Keratinocyte (primary cell): ENCODE measurements at regions not wholly inside any gene's neighbourhood (a gene's known extent, or its start where the extent isn't known, plus 50 kb on each side); places are given as distances from the start of the nearest gene placed in this dataset.

Experiments
- EZH2 ChIP-seq: IDR thresholded peaks from one replicate; pipeline ENCODE4 v1.6.1; 2012; ENCODE audit warnings: inconsistent platforms, mild to moderate bottlenecking, low read length, moderate library complexity
- TF ChIP-seq, protein P1 (sequence below), 3 experiments: IDR thresholded peaks in 1 of 3; conservative IDR thresholded peaks in 1 of 3; optimal IDR thresholded peaks in 1 of 3; 2 replicates in 2 of 3; 3 replicates in 1 of 3; pipeline versions ENCODE3 to v1.5.1; 2011; ENCODE audit warnings: low read length in 3 of 3, mild to moderate bottlenecking in 3 of 3, moderate library complexity in 2 of 3, control low read depth in 1 of 3, inconsistent platforms in 1 of 3; ENCODE audit not compliant: insufficient read depth in 2 of 3; ENCODE audit errors: extremely low read depth in 1 of 3

GRCh38 chr13:83414393-83414792 is 467.9 kb downstream of the SLITRK1 start:
- TF ChIP-seq, protein P1, sequence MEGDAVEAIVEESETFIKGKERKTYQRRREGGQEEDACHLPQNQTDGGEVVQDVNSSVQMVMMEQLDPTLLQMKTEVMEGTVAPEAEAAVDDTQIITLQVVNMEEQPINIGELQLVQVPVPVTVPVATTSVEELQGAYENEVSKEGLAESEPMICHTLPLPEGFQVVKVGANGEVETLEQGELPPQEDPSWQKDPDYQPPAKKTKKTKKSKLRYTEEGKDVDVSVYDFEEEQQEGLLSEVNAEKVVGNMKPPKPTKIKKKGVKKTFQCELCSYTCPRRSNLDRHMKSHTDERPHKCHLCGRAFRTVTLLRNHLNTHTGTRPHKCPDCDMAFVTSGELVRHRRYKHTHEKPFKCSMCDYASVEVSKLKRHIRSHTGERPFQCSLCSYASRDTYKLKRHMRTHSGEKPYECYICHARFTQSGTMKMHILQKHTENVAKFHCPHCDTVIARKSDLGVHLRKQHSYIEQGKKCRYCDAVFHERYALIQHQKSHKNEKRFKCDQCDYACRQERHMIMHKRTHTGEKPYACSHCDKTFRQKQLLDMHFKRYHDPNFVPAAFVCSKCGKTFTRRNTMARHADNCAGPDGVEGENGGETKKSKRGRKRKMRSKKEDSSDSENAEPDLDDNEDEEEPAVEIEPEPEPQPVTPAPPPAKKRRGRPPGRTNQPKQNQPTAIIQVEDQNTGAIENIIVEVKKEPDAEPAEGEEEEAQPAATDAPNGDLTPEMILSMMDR (optimal IDR thresholded peaks at IDR 0.05 in 1 of 3, IDR thresholded peaks at IDR 0.05 in 1 of 3, conservative IDR thresholded peaks at IDR 0.05 in 1 of 3; ENCODE audit: extremely low read depth in 1 of 3, insufficient read depth in 2 of 3, low read length in 3 of 3): no peak
- no peak for TF ChIP-seq EZH2
